GM18868 (cell line): ENCODE measurements at regions not wholly inside any gene's neighbourhood (a gene's known extent, or its start where the extent isn't known, plus 50 kb on each side); places are given as distances from the start of the nearest gene placed in this dataset.
"Not testable (repeated sequence)": the region's sequence is repeated elsewhere in the genome, so short reads cannot be mapped to it uniquely, and the experiment has no call there.

Experiments used
- ATAC-seq: cut with Tn5 transposase; IDR thresholded peaks from one replicate; pipeline ENCODE4 v1.9.1; 2021; ENCODE audit warnings: mild to moderate bottlenecking, moderate library complexity; ENCODE audit not compliant: unreplicated experiment

DNA sequence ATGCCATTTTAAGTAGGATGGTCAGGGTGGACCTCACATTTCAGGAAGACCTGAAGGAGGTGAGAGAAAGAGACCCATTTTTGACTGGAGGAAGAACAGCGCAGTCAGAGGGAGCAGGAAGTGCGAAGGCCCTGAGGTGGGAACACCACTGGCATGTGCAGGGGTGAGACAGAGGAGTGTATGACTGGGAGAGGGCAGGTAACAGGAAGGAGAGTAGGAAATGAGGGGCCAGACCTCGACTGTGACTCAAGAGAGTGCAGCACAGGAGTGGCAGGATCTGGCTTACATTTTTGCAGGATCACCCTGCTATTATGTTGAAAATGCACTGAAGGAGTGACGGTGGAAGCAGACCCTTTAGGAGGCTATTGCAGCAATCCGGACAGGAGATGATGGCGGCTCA is 117.7 kb upstream of the CDYL start:
- no peak for ATAC-seq

DNA sequence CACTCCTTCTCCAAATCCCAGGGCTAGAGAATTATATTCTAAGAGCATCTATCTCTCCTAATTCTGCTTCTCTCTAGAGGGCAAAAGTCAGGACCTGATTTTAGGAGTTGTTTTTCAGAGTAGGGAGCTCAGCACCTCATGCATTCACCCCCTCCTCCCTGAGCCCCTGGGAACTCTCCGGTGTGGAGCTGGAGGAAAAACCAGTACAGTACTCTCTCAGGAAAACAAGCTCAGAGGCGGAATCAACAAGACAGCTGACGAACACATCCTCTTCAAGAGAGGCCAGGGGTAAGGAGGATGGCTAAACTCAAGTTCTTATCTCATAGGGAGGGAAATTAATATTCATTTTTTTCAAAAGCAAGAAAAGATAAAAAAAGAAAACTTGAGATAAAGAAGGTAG is 120.1 kb upstream of the CDYL start:
- no peak for ATAC-seq

DNA sequence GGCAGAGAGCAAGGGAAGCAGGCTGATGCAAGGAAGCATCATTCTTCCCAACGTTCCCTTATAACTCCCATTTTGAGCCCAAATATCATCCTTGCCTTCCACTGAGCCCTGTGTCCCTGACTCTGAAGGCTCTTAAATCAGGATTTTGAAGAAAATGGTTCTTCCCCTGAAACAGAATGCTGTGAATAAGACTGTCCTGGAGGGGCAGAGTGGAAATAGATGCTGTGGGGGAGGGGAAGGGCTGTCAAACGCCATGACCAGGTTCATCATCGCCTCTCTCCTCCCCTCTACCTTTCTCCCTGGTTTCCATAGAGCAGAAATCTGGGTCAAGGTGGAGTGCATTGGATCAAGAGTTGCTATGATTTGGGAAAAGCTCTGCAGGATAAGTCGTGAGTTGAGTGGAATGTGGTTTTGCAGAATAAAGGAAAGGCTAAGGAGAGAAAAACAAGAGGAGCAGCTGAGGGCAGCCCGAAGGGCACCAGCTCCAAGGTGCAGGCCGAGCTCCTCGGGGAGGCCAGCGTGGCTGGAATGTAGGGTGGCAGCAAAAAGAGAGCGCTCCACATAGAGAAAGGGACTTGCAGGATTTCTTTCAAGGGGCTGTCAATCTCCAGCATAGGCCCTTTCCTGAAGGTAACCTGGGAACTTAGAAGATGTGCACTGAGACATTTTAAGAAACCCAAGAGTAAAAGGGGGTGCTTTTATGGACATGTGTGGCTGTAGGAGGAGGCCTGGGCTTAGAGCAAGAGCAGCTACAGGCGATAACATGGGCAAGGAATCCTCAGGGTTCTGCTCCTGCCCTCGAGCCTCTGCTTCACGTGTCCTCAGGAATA is 120.8 kb upstream of the CDYL start:
- no peak for ATAC-seq

DNA sequence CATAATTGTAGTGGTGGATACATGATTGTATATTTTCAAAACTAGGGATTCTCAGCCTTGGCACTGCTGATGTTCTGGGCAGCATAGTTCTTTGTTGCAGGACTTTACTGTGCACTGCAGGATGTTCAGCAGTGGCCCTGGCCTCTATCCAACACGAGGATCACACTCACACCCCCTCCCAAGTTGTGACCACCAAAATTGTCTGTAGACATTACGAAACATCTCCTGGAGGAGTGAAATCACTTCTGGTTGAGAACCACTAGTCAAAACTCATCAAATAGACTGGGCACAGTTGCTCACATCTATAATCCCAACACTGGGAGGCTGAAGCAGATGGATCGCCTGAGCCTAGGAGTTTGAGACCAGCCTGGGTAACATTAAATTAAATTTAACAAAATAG is 123.1 kb upstream of the CDYL start:
- no peak for ATAC-seq

DNA sequence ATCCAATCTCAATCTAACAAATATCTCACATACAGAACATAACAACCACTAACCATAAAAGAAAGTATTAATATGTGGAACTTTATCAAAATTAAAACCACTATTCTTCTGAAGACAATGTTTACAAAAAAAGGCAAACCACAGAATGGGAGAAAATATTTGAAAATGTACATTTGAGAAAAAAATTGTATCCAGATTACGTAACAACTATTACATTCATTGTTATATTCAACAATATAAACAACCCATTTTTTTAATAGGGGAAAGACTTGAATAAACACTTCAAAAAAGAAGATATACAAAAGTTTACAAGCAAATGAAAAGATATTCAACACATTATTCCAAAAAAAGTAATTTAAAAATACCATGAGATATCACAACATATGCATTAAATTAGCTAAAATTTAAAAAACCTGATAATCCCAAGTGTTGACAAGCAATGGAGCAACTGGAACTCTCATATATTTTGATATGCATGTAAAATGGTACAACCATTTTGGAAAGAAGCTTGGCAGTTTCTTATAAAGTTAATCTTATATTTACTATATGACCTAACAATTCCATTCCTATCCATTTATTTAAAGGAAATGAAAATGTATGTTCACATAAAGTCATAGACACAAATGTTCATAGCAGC is 124.3 kb upstream of the CDYL start:
- no peak for ATAC-seq

DNA sequence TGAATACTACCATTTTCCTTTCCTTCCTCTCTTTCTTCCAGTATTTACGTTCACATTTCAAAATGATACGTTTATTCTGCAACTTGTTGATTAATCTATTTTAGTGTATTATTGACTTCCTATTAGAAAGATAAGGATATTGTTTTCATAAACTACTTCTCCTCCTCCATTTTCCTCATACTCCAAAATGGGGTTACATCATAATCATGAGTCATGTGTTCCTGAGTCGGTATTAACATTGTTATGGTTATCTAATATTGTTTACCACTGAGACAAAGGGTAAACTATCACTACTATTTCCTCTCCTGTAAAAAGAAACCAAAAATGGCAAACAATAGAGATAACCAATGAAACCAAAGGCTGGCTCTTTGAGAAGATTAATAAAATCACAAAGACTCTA is 126.5 kb upstream of the CDYL start:
- ATAC-seq: no peak

DNA sequence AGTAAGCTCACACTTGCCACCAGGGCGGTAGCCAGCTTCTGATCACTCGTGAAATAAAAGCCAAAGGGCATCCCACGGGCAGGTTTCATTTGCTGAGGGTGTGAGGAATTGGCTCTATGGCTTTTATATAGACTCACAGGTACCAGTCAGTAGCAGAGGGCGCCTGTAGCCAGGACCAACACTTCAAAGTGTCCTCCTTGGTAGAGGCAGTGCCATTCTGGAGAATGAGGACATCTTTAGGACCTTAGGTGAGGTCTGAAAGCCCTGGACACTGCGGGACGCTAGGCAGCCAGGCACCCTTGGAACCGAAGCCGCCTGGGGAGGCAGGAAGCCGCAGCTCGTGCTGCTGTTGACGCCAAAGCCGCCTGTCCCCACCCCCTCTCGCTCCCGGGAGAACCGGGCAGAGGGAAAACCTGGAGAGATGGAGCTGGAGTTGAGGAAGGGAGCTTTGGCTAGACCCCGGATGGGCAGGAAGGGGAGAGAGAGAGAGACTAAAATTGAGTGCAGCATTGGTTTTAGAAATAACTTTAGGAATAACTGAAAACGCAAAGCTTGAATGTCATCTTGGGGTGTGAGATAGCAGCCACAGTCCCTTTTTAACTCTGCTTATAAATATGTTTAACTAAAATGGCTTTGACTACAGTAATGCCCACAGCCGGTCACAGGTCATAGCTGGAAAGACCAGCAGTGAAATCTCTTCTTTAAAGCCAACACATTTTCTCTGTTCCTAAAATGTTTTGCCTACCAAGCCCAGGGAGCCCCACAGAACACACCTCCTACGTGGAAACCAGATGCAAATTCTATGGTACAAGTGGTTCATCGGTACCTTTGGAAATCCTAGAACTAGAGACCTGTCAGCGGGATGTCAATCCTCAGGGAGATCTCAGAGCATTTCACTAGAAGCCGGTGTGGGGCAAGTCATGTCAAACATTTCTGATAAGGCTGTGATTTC is 128.5 kb upstream of the CDYL start:
- no peak for ATAC-seq

DNA sequence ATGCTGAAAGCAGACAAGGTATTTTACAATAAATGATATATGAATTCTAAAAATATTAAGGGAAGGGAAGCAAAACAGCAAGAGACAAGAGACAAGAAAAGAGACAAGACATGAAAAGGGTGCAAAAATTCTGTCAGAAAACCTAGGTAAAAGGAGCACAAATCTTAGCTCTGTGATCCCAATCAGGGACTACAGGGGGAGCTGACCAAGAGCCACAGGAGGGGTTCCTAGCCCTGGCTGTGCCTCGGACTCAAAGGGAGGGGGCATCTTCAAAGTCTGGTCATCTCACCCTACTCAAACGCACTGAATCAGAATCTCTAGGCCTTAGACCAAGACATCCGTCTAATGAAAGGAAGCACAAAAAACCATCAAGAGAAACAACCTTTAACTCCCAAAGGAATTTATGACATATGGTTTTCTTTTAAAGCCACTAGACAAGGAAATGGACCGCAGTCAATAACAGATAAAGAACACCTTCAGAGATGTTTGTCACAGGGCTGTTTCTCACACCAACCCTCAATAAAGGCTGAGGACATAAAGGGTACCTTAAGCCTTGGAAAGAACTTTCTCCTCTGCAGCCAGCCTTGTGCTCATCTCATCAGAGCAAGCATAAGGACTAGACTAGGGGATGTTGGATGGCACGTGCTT is 130.4 kb upstream of the CDYL start:
- no peak for ATAC-seq

DNA sequence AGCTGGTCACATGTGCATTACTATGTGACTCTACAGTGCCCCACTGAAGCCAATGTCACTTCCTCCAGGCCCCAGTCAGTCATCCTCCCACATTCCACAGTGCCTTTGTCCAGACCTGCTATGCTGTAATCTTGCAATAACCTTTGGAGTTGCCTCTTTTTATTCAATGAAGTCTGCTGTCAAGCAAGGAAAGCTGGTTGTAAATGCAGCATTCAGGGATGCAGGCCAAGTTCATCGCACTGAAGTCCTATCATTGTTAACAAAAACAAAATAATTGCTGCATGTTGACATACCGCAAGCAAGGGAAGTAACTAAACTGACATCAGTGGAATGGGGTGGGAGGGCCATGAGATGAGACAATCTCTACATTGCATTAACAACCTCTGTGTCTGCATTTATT is 131.2 kb upstream of the CDYL start:
- no peak for ATAC-seq

DNA sequence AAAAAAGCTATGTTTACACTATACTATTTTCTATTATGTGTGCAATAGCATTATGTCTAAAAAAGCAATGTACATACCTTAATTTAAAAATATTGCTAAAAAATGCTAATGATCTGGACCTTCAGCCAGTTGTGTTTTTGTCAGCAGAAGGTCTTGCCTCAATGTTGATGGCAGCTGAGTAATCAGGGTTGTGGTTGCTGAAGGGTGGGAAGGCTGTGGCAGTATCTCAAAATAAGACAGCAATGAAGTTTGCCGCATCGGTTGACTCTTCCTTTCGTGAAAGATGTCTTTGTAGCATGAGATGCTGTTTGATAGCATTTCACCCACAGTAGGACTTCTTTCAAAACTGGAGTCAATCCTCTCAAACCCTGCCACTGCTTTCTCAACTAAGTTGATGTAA is 134.7 kb upstream of the CDYL start:
- no peak for ATAC-seq

DNA sequence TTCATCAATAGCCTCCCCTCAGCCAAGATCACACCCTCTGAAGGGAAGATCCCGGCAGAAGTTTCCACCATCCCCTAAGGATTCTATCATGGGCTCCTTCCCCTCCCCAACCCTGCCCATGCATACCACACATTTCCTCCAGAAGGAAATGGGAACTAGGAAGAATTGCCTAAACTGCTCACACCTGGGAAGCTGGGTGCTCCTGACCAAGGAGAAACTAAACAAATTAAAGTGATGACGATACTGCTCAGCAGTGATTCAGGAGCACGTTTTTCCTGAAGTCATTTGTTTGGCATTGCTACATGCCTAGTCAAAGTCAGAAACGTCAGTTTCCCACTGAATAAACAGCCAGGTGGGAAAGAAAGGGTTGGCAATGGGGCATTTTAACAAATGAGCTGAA is 136.1 kb upstream of the CDYL start:
- ATAC-seq: no peak

DNA sequence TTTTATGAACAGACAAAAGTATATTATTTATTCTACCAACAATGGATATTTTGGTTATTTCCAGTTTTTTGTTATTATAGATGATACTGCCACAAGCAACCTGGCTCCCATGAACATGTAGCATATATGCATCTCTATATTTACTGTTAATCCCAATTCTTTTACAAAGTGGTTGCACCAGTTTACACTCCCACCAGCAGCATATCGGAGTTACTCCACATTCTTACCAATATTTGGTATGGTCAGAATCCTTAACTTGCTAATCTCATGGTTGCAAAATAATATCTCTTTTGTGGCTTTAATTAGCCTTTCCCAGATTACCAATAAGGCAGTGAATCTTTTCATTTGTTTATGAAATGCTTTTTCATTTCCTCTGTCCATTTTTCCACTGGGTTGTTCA is 137.6 kb upstream of the CDYL start:
- ATAC-seq: no peak

DNA sequence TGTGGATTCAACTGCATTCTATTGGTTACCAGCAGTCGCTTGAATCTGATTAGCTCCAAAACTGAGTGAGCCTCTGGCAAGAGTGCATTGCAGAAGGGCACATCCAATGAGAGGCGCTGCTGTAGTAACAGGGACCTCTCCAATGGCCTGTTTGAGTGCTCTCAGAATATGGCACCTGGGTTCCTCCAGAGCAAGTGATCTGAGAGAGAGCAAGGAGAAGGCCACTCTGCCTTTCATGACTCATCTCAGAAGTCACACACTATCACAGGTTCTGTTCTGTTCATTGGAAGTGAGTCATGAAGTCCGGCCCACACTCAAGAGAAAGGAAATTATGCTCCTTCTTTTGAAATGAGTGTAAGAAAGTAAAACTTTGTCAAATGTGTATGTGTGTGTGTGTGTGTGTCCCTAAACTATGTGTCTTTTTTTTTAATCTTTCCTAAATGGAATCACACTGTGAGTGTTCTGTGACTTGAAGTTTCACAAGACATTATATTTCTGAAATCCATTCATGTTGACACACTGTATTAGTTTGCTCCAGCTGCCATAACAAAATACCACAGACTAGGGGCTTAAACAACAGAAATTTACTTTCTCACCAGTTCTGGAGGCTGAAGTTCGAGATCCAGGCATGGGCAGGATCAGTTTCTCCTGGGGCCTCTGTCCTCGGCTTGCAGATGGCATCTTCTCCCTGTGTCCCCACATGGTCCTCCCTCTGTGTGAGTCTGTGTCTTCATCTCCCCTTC is 138.3 kb upstream of the CDYL start:
- ATAC-seq: peak; percentile 67

DNA sequence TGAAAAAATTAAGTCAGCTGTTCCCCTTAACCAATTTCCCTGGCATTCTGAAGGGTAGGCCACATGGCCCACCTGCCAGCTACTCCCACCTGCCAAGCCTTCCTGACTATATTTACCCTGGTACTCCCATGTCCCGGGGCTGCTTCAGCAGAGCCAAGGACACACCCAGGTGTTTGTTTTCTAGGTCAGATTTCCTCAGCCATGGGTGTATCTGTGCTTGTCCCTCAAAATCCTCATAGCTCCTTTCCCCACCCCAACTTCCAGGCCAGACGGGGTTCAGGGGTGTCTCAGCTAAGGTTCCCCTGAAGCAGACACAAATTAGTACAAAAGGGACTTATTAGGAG is 139.4 kb upstream of the CDYL start:
- no peak for ATAC-seq

DNA sequence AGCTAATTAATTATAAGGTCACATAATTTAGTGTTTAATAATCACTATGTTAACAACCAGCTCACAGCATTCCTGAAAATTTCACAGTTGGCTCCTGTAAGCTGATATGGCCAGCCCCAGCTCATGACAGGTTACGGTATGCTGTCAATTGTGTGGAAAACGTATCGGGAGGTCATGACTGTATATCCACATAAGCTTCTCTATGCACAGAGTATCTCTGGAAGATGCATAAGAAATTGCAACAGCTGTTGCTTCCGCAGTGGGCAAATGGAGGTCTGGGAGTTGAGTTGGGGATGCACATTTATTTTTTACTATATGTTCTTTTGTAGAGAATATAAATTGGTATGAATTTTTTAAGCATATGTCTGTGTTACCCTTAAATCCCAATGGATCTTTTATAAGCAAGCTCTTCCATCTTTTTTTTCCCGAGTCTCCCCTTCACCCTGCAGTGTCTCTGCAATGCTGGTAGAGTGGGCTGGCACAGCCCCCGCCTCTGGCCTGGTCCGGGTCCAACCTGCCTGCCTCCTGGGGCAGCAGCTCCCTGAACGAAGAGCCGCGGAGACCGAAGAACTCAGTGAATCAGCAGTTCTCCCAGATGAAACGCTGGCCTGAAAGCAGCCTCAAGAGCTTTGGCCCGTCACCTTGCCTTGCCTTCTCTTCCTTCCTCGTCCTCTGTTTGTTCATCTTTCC is 139.9 kb upstream of the CDYL start:
- no peak for ATAC-seq

DNA sequence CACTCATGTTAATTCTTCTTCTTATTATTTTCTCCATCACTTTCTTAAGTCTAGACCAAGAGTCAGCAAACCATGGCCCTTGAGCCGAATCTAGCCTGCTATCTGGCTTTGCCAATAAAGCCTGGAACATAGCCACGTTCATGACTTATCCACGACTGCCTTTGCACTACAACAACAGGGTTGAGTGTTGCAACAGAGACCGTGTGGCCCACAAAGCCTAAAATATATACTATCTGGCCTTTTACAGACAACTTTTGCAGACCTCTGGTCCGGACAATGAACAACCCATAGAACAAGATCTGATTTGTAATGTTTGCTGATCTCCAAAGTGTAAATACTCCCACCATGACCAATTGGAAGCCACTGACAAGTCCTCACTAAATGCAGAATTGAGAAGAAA is 140.5 kb upstream of the CDYL start:
- ATAC-seq: no peak

DNA sequence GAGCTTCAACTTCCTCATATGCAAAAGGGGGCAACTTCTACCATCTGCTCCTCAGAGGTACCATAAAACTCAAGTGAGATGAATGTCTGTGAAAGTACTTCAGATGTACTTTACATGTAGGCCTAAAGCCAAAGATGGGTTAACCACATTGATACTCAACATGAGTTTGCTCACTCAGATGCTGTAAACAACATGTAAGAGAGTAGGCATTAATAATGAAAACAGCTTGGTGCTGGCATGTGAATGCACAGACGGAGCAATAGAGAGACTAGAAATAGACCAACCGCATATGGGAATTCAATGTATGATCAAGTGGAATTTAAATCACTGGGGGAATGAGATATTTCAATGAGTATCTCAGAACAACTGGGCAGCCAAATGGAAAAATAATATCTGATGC is 143.8 kb upstream of the CDYL start:
- ATAC-seq: no peak

DNA sequence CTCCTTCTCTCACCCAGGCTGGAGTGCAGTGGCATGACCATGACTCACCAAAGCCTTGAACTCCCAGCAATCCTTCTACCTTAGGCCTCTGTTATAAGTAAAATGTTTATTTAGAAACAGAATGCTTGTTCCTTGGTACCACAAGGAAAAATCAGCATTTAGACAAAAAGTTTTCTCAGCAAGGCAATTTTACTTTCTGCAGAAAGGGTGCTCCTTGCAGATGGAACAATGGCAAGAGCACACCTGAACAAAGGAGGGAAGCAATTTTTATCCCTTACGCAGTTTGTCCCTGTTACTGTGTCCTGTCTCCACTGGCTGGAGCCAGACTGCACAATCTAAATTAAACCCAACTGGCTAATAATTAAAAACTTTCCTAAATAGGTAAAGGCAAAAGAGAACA is 146.4 kb upstream of the CDYL start:
- not testable (repeated sequence) for ATAC-seq

DNA sequence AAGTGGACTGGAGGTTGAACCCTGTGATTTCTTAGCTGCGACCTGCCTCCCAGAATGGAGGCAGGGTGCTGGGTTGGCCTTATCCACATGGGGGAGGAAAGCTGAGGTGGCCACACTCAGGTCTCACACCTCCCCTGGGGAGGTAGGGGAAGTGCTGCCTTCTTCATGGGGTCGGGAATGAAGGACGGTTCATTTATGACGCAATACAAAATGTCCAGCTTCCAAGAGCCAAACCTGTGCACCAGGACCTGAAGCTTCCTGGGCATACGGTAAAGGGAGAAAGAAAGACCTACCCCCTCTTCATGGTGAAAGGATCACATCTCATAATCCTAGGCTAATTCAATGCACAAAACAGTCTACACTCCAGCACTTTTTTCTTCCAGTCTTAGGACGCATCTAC is 150.6 kb upstream of the CDYL start:
- no peak for ATAC-seq

DNA sequence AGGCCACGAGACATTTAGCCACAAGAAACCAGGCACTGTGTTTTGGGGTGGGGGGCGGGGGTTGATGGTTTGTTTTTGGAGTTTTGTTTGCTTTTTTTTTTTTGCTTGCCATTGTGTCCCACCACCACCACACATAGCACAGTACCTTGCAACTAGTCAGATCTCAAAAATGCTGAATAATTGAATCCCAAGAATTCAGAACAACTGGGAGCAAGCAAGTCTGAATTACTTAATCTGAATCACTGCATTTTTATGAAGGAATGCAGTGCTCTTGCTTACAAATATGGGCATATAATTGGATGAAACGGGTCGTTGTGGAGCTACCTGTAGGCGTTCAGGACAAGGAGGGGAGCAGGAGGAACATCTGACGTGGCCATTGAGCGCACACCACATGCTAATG is 151.5 kb upstream of the CDYL start:
- ATAC-seq: no peak
